GM18951 (cell line): ENCODE measurements at regions not wholly inside any gene's neighbourhood (a gene's known extent, or its start where the extent isn't known, plus 50 kb on each side); places are given as distances from the start of the nearest gene placed in this dataset.

ENCODE experiments used
- POLR2A ChIP-seq: IDR thresholded peaks from 4 replicates; pipeline ENCODE4 v1.6.1; 2011; ENCODE audit warnings: mild to moderate bottlenecking; ENCODE audit not compliant: insufficient read length, insufficient read depth; ENCODE audit errors: extremely low read depth
- in situ Hi-C: fragments of 300-500 bp; cut with MboI; formaldehyde crosslinking; loops from one replicate; pipeline ENCODE4 v1.12.0; 2022; ENCODE audit warnings: low sequenced_read_pairs, mixed read lengths, inconsistent platforms; ENCODE audit not compliant: unreplicated experiment

GRCh38 chr3:124076235-124076634 is 84.3 kb upstream of the ROPN1 start:
- no peak for TF ChIP-seq POLR2A
- in situ Hi-C loops = no loop called here

GRCh38 chr3:124078953-124079911 is 87.3 kb upstream of the ROPN1 start:
- in situ Hi-C loops = no loop called here
- no peak for TF ChIP-seq POLR2A

- in situ Hi-C loops = no loop called here
- TF ChIP-seq POLR2A = no peak
Measured at GRCh38 chr3:124079912-124080276, 88.0 kb upstream of the ROPN1 start.

GRCh38 chr3:124082343-124082742 is 90.4 kb upstream of the ROPN1 start:
- TF ChIP-seq POLR2A = no peak
- in situ Hi-C loops = no loop called here

GRCh38 chr3:124084022-124084881 is 92.3 kb upstream of the ROPN1 start:
- in situ Hi-C loops = no loop called here
- no peak for TF ChIP-seq POLR2A

DNA sequence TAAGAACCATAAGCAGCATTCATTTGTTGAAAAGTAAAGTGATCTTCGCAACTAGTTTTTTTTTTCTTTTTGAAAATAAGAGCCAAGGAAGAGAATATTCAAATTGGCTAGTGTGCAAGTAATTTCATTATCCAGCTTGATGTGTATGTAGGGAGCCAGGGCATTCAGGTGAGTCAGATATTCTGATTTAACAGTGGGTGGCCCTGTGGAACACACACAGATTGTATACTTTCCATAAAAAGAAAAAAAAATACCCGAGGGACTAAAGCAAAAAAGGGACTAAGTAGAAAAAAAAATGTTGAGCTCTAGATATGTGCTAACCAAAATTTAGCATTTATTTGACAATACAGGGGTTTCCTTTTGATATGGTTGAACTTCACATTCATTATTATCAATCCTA is 96.9 kb upstream of the ROPN1 start:
- in situ Hi-C loops = no loop called here
- no peak for TF ChIP-seq POLR2A

- TF ChIP-seq POLR2A = no peak
Measured at GRCh38 chr3:124089214-124089613, 97.3 kb upstream of the ROPN1 start.

DNA sequence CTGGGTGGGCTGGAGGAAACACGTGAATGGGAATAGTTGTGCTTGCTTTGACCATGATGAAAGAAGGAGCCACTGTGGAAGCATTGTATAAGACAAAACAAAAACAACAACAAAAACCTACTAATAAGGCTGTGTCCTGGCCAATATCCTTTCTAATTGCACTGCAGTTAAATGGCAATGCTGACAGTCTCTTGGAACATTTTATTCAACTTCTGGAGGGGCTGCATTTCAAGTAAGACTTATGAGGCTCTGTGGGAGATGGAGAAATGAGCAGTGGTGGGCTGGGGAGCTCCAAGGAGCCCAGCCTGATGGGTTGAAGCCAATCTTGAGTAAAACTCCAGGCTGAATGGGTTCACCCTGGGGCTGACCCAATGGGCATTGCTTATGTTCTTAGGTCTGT is 99.8 kb upstream of the ROPN1 start:
- in situ Hi-C loops = no loop called here
- no peak for TF ChIP-seq POLR2A

More at GRCh38 chr3:124089214-124089613, 97.3 kb upstream of the ROPN1 start:
- in situ Hi-C loops = no loop called here

DNA sequence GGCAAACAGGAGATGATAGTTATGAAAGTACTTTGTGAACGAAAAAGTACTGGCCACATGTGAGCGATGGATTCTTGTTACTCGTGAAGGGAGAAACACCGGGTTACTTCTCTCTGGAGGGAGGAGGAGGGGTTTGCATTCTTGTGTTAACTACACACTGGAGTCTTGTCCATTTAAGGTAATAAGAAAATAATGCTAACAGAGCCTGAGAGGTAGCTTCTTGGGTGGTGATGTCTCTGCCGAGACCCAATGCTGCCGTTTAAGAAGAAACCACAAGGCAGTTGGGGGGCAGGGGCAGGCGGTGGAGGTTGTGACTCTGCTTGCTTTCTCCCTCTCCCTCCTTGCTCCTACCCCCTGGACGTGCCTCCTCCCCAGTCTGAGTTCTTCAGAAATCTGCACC is 100.9 kb upstream of the ROPN1 start:
- TF ChIP-seq POLR2A = no peak
- in situ Hi-C loops = no loop called here

- in situ Hi-C loops = no loop called here
- no peak for TF ChIP-seq POLR2A
Measured at GRCh38 chr3:124094496-124094895, 102.6 kb upstream of the ROPN1 start.

- in situ Hi-C loops = no loop called here
- TF ChIP-seq POLR2A = no peak
Measured at GRCh38 chr3:124097362-124098131, 105.6 kb upstream of the ROPN1 start.

GRCh38 chr3:124101643-124102042 is 109.7 kb upstream of the ROPN1 start:
- TF ChIP-seq POLR2A = no peak
- in situ Hi-C loops = no loop called here

- in situ Hi-C loops = no loop called here
- TF ChIP-seq POLR2A = no peak
Measured at GRCh38 chr3:124107104-124107890, 115.4 kb upstream of the ROPN1 start.

DNA sequence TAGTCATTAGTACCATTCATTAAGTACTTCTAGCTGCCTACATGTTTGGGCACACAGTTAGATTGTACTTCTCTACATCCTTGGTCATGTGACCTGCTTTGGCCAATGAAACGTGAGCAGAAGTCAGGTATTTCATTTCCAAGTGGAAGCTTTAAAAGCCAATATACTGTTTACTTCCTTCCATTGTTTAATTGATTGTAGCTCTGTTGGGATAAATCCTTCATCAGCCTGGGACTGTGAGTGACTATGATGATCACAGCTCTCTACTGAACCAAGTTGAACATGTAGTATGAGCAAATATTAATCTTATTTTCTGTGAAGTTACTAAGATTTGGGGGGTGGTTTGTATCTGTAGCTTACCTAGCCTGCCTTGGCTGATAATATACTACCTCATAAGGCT is 116.5 kb upstream of the ROPN1 start:
- TF ChIP-seq POLR2A = no peak
- in situ Hi-C loops = no loop called here
